A549 (cell line): ENCODE measurements at regions not wholly inside any gene's neighbourhood (a gene's known extent, or its start where the extent isn't known, plus 50 kb on each side); places are given as distances from the start of the nearest gene placed in this dataset.
"Not testable (repeated sequence)": the region's sequence is repeated elsewhere in the genome, so short reads cannot be mapped to it uniquely, and the experiment has no call there.

Source experiments
- ATAC-seq, 2 experiments: fragments of 200-7000 bp in 1 of 2; fragments of >200 bp in 1 of 2; cut with Nextera tagmentation in 1 of 2; cut with Tn5 transposase in 1 of 2; 3 replicates each; pipeline versions ENCODE4 v1.8.0 to v1.9.1; 2018 to 2020; ENCODE audit warnings: mild to moderate bottlenecking in 1 of 2, moderate library complexity in 1 of 2
- CTCF ChIA-PET: fragments of 300-600 bp; sonication (Branson Sonifier 250); formaldehyde crosslinking; extraction: SDS; loops from one replicate; lab custom pipeline; 2021; ENCODE audit warnings: antibody characterized with exemption, inconsistent platforms; lab: Yijun Ruan, JAX
- POLR2A ChIA-PET: fragments of 350-600 bp; formaldehyde crosslinking; extraction: SDS; loops from one replicate; lab custom pipeline; 2021; ENCODE audit warnings: antibody characterized with exemption, inconsistent platforms; lab: Yijun Ruan, JAX
- DNase-seq, 2 experiments: peaks; one replicate each; pipeline versions ENCODE4 v3.0.0 to v3.0.0-alpha.2; 2011 to 2016; ENCODE audit warnings: low read depth in 1 of 2, low spot score in 1 of 2
- FAIRE-seq: peaks from 2 replicates; lab custom pipeline; 2011; peaks lifted over from hg19 to GRCh38; lab: Jason Lieb, UNC
- H3K27ac ChIP-seq, 2 experiments: fragments of >200 bp; sonication (Bioruptor Twin); formaldehyde crosslinking; 3 replicates each; pipeline ENCODE4 v1.5.1; 2016 to 2017
- H3K4me1 ChIP-seq: fragments of >200 bp; sonication (Bioruptor Twin); formaldehyde crosslinking; 3 replicates; pipeline ENCODE4 v1.6.1; 2016
- H3K4me2 ChIP-seq: fragments of >200 bp; sonication (Bioruptor Twin); formaldehyde crosslinking; 3 replicates; pipeline ENCODE4 v1.6.1; 2016
- H3K4me3 ChIP-seq: fragments of >200 bp; sonication (Bioruptor Twin); formaldehyde crosslinking; 3 replicates; pipeline ENCODE4 v1.5.1; 2016
- H3K9me3 ChIP-seq: fragments of >200 bp; sonication (Bioruptor Twin); formaldehyde crosslinking; 3 replicates; pipeline ENCODE4 v1.6.1; 2016
- CEBPB ChIP-seq, 2 experiments: fragments of >200 bp in 1 of 2; sonication (Bioruptor Twin) in 1 of 2; formaldehyde crosslinking in 1 of 2; IDR thresholded peaks; 2 replicates each; pipeline ENCODE4 v1.6.1; 2012 to 2016
- CTCF ChIP-seq: fragments of >200 bp; sonication (Bioruptor Twin); formaldehyde crosslinking; IDR thresholded peaks from 3 replicates; pipeline ENCODE4 v1.5.1; 2016
- EHF ChIP-seq: fragments of 250-450 bp; sonication (Bioruptor Pico); IDR thresholded peaks from 2 replicates; pipeline ENCODE4 v1.5.0; 2020; ENCODE audit warnings: mild to moderate bottlenecking
- FOSL2 ChIP-seq, 2 experiments: fragments of 450-650 bp in 1 of 2; fragments of >200 bp in 1 of 2; sonication (Bioruptor Twin) in 1 of 2; formaldehyde crosslinking; IDR thresholded peaks; 2 replicates each; pipeline versions ENCODE4 v1.5.0 to v1.6.1; 2016 to 2020; ENCODE audit warnings: mild to moderate bottlenecking in 1 of 2, moderate library complexity in 1 of 2
- GATA3 ChIP-seq: IDR thresholded peaks from 2 replicates; pipeline ENCODE4 v1.6.1; 2012; ENCODE audit warnings: borderline replicate concordance
- HEYL ChIP-seq: fragments of 250-450 bp; sonication (Bioruptor Pico); IDR thresholded peaks from 2 replicates; pipeline ENCODE4 v1.8.0; 2021; ENCODE audit warnings: mild to moderate bottlenecking, moderate library complexity
- HOXB13 ChIP-seq: fragments of 250-450 bp; sonication (Bioruptor Pico); IDR thresholded peaks from 2 replicates; pipeline ENCODE4 v1.5.0; 2020; ENCODE audit warnings: low read depth, mild to moderate bottlenecking, moderate library complexity
- KDM1A ChIP-seq: fragments of 200-600 bp; sonication (generic); IDR thresholded peaks from 2 replicates; pipeline ENCODE4 v1.6.1; 2016; ENCODE audit warnings: low read depth, mild to moderate bottlenecking
- MYC ChIP-seq: IDR thresholded peaks from 2 replicates; pipeline ENCODE4 v1.6.1; 2012; ENCODE audit warnings: mild to moderate bottlenecking, inconsistent platforms, low read length, improper control_type of control experiment, borderline replicate concordance
- RFX5 ChIP-seq: fragments of 450-650 bp; IDR thresholded peaks from 2 replicates; pipeline ENCODE4 v1.7.1; 2014; ENCODE audit warnings: antibody characterized with exemption, mild to moderate bottlenecking, moderate library complexity
- SREBF2 ChIP-seq: fragments of 450-650 bp; IDR thresholded peaks from 2 replicates; pipeline ENCODE4 v1.6.1; 2014; ENCODE audit warnings: mild to moderate bottlenecking, moderate library complexity
- TFCP2L1 ChIP-seq: fragments of 250-450 bp; sonication (Bioruptor Pico); IDR thresholded peaks from 2 replicates; pipeline ENCODE4 v1.5.0; 2021; ENCODE audit warnings: mild to moderate bottlenecking
- USF2 ChIP-seq: fragments of 450-650 bp; IDR thresholded peaks from 2 replicates; pipeline ENCODE4 v1.6.1; 2014; ENCODE audit warnings: antibody characterized with exemption
- ZSCAN20 ChIP-seq: fragments of 250-450 bp; sonication (Bioruptor Pico); IDR thresholded peaks from 2 replicates; pipeline ENCODE4 v1.8.0; 2022; ENCODE audit warnings: mild to moderate bottlenecking, moderate library complexity
- WGBS: methylation state at CpG from one replicate; pipeline ENCODE4 v1.1.6; 2017; ENCODE audit errors: missing lambda C conversion rate; 5-methylcytosine and 5-hydroxymethylcytosine counted together

- ChIA-PET POLR2A (no interaction called here), CTCF (interaction anchor here (1.3 kb wide), 1 partner anchor 28 kb away, joined by 3 read pairs; no protein-coding TSS in a partner anchor)
- H3K9me3 ChIP-seq: no peaks in the 10 kb centered on the region
- no peak overlapping the region for H3K4me2 ChIP-seq
- peaks cover 7% of the 10 kb centered on the region for H3K4me1 ChIP-seq
- FAIRE-seq: no peak
- no peak overlapping the region for H3K4me3 ChIP-seq
- TF ChIP-seq CTCF: no peak
- no peak for TF ChIP-seq EHF (CRISPR knock-in tag)
- TF ChIP-seq SREBF2: no peak
- TF ChIP-seq USF2: no peak
- TF ChIP-seq HEYL (CRISPR knock-in tag): no peak
- no peak for TF ChIP-seq TFCP2L1
- no peak for TF ChIP-seq RFX5
- TF ChIP-seq FOSL2 (IDR thresholded peaks at IDR 0.05): no peak
- no peak for TF ChIP-seq FOSL2 (CRISPR knock-in tag; IDR thresholded peaks at IDR 0.05)
- no peak for TF ChIP-seq HOXB13 (CRISPR knock-in tag)
- TF ChIP-seq MYC: no peak
- TF ChIP-seq ZSCAN20: no peak
- H3K27ac ChIP-seq: no peak overlapping the region
- DNase-seq: no peak
- no peak for ATAC-seq
These were observed 242.7 kb downstream of the DEPDC1B start for GRCh38 chr5:60457233-60457632.

- 62% methylated on average over 2 of the region's 2 CpGs for WGBS
- Histone ChIP-seq H3K9me3 (no peaks in the 10 kb centered on the region), H3K27ac (no peak overlapping the region), H3K4me3 (no peak overlapping the region), H3K4me2 (no peak overlapping the region), H3K4me1 (0 out of 3 replicates have a peak, but pooled peaks cover 3% of the 10 kb centered on the region)
- TF ChIP-seq KDM1A: no peak
- TF ChIP-seq GATA3: no peak
- TF ChIP-seq CEBPB (IDR thresholded peaks at IDR 0.05): no peak
- ATAC-seq: no peak
- ChIA-PET CTCF (no interaction called here), POLR2A (no interaction called here)
- no peak for DNase-seq
- FAIRE-seq: no peak
These were observed 244.4 kb downstream of the DEPDC1B start for GRCh38 chr5:60455589-60455988.

GRCh38 chr5:60454277-60454676 is 245.7 kb downstream of the DEPDC1B start:
- CTCF ChIA-PET, H3K27ac ChIP-seq, H3K9me3 ChIP-seq, FAIRE-seq, POLR2A ChIA-PET, DNase-seq, ATAC-seq, H3K4me1 ChIP-seq, H3K4me3 ChIP-seq, H3K4me2 ChIP-seq: not testable (repeated sequence)
- 0 out of 2 replicates have a peak, but pooled peaks have one; percentile 55 for TF ChIP-seq KDM1A
- WGBS: 89% methylated on average over 4 of the region's 4 CpGs

- H3K4me1 ChIP-seq: peaks cover 5% of the 10 kb centered on the region; the same call in 1 of the 3 replicates
- H3K9me3 ChIP-seq: no peaks in the 10 kb centered on the region
- CTCF ChIA-PET: no interaction called here
- TF ChIP-seq HEYL (CRISPR knock-in tag): no peak
- TF ChIP-seq, all 56 proteins: peak for 0
- Histone ChIP-seq H3K27ac (no peak overlapping the region), H3K4me2 (no peak overlapping the region), H3K4me3 (no peak overlapping the region)
- FAIRE-seq: peak; percentile 65
- POLR2A ChIA-PET: no interaction called here
- no peak for ATAC-seq
- WGBS: 71% methylated on average over 4 of the region's 4 CpGs
- DNase-seq: no peak
These were observed 246.6 kb downstream of the DEPDC1B start for GRCh38 chr5:60453186-60453976.
